ENCODE measurements at regions not wholly inside any gene's neighbourhood (a gene's known extent, or its start where the extent isn't known, plus 50 kb on each side); places are given as distances from the start of the nearest gene placed in this dataset.

GRCh38 chr10:64444163-64444562 is 923.0 kb downstream of the REEP3 start:
- in situ Hi-C loops (cut with HindIII; ENCODE audit: low pct_unique_long_range_greater_than_20kb, low sequenced_read_pairs), result no loop called here
- TF ChIP-seq JUND (IDR thresholded peaks at IDR 0.05; ENCODE audit: low read depth), result no peak
- DNase-seq (ENCODE audit: low read depth in 1 of 2, low spot score in 1 of 2), result no peak

GRCh38 chr10:64444564-64444963 is 923.4 kb downstream of the REEP3 start:
- DNase-seq (ENCODE audit: low read depth in 1 of 2, low spot score in 1 of 2), result no peak
- in situ Hi-C loops (cut with HindIII; ENCODE audit: low pct_unique_long_range_greater_than_20kb, low sequenced_read_pairs), result no loop called here
- no peak for TF ChIP-seq JUND (IDR thresholded peaks at IDR 0.05; ENCODE audit: low read depth)

- in situ Hi-C loops (cut with HindIII; ENCODE audit: low pct_unique_long_range_greater_than_20kb, low sequenced_read_pairs), result no loop called here
- DNase-seq (ENCODE audit: low read depth in 1 of 2, low spot score in 1 of 2), result no peak
- TF ChIP-seq JUND (IDR thresholded peaks at IDR 0.05; ENCODE audit: low read depth), result no peak
Measured at GRCh38 chr10:64449603-64450002, 928.4 kb downstream of the REEP3 start.

- in situ Hi-C loops (cut with HindIII; ENCODE audit: low pct_unique_long_range_greater_than_20kb, low sequenced_read_pairs), result no loop called here
- TF ChIP-seq JUND (IDR thresholded peaks at IDR 0.05; ENCODE audit: low read depth), result no peak
- DNase-seq (ENCODE audit: low read depth in 1 of 2, low spot score in 1 of 2), result no peak
Measured at GRCh38 chr10:64450312-64450711, 929.1 kb downstream of the REEP3 start.

- no peak for DNase-seq (ENCODE audit: low read depth in 1 of 2, low spot score in 1 of 2)
- TF ChIP-seq JUND (IDR thresholded peaks at IDR 0.05; ENCODE audit: low read depth), result no peak
- in situ Hi-C loops (cut with HindIII; ENCODE audit: low pct_unique_long_range_greater_than_20kb, low sequenced_read_pairs), result no loop called here
Measured at GRCh38 chr10:64454962-64455361, 933.8 kb downstream of the REEP3 start.

- no peak for TF ChIP-seq JUND (IDR thresholded peaks at IDR 0.05; ENCODE audit: low read depth)
- DNase-seq (ENCODE audit: low read depth in 1 of 2, low spot score in 1 of 2), result no peak
- in situ Hi-C loops (cut with HindIII; ENCODE audit: low pct_unique_long_range_greater_than_20kb, low sequenced_read_pairs), result no loop called here
Measured at GRCh38 chr10:64458306-64458705, 937.1 kb downstream of the REEP3 start.

- in situ Hi-C loops (cut with HindIII; ENCODE audit: low pct_unique_long_range_greater_than_20kb, low sequenced_read_pairs), result no loop called here
- no peak for TF ChIP-seq JUND (IDR thresholded peaks at IDR 0.05; ENCODE audit: low read depth)
- DNase-seq (ENCODE audit: low read depth in 1 of 2, low spot score in 1 of 2), result no peak
Measured at GRCh38 chr10:64463406-64463805, 942.2 kb downstream of the REEP3 start.

- in situ Hi-C loops (cut with HindIII; ENCODE audit: low pct_unique_long_range_greater_than_20kb, low sequenced_read_pairs), result no loop called here
- no peak for TF ChIP-seq JUND (IDR thresholded peaks at IDR 0.05; ENCODE audit: low read depth)
- no peak for DNase-seq (ENCODE audit: low read depth in 1 of 2, low spot score in 1 of 2)
Measured at GRCh38 chr10:64465653-64466052, 944.5 kb downstream of the REEP3 start.

GRCh38 chr10:64468219-64468618 is 947.0 kb downstream of the REEP3 start:
- in situ Hi-C loops (cut with HindIII; ENCODE audit: low pct_unique_long_range_greater_than_20kb, low sequenced_read_pairs), result no loop called here
- DNase-seq (ENCODE audit: low read depth in 1 of 2, low spot score in 1 of 2), result no peak
- no peak for TF ChIP-seq JUND (IDR thresholded peaks at IDR 0.05; ENCODE audit: low read depth)

GRCh38 chr10:64476506-64476905 is 955.3 kb downstream of the REEP3 start:
- no peak for TF ChIP-seq JUND (IDR thresholded peaks at IDR 0.05; ENCODE audit: low read depth)
- DNase-seq (ENCODE audit: low read depth in 1 of 2, low spot score in 1 of 2), result no peak
- in situ Hi-C loops (cut with HindIII; ENCODE audit: low pct_unique_long_range_greater_than_20kb, low sequenced_read_pairs), result no loop called here

GRCh38 chr10:64477791-64478190 is 956.6 kb downstream of the REEP3 start:
- no peak for DNase-seq (ENCODE audit: low read depth in 1 of 2, low spot score in 1 of 2)
- in situ Hi-C loops (cut with HindIII; ENCODE audit: low pct_unique_long_range_greater_than_20kb, low sequenced_read_pairs), result no loop called here
- no peak for TF ChIP-seq JUND (IDR thresholded peaks at IDR 0.05; ENCODE audit: low read depth)

GRCh38 chr10:64484811-64485330 is 963.7 kb downstream of the REEP3 start:
- TF ChIP-seq JUND (IDR thresholded peaks at IDR 0.05; ENCODE audit: low read depth), result no peak
- no peak for DNase-seq (ENCODE audit: low read depth in 1 of 2, low spot score in 1 of 2)
- in situ Hi-C loops (cut with HindIII; ENCODE audit: low pct_unique_long_range_greater_than_20kb, low sequenced_read_pairs), result no loop called here

GRCh38 chr10:64486149-64486548 is 964.9 kb downstream of the REEP3 start:
- in situ Hi-C loops (cut with HindIII; ENCODE audit: low pct_unique_long_range_greater_than_20kb, low sequenced_read_pairs), result no loop called here
- DNase-seq (ENCODE audit: low read depth in 1 of 2, low spot score in 1 of 2), result no peak
- TF ChIP-seq JUND (IDR thresholded peaks at IDR 0.05; ENCODE audit: low read depth), result no peak

GRCh38 chr10:64486901-64487300 is 965.7 kb downstream of the REEP3 start:
- in situ Hi-C loops (cut with HindIII; ENCODE audit: low pct_unique_long_range_greater_than_20kb, low sequenced_read_pairs), result no loop called here
- DNase-seq (ENCODE audit: low read depth in 1 of 2, low spot score in 1 of 2), result no peak
- no peak for TF ChIP-seq JUND (IDR thresholded peaks at IDR 0.05; ENCODE audit: low read depth)
